GM12891 (cell line): ENCODE measurements at regions not wholly inside any gene's neighbourhood (a gene's known extent, or its start where the extent isn't known, plus 50 kb on each side); places are given as distances from the start of the nearest gene placed in this dataset.

Experiments
- PAX5 ChIP-seq: IDR thresholded peaks from 2 replicates; pipeline ENCODE4 v1.6.1; 2011; ENCODE audit warnings: low read length, moderate library complexity, mild to moderate bottlenecking; ENCODE audit not compliant: insufficient read depth, severe bottlenecking
- POLR2A ChIP-seq: IDR thresholded peaks from 2 replicates; pipeline ENCODE4 v1.6.1; 2011; ENCODE audit warnings: low read depth, low read length, control low read depth
- POLR2AphosphoS5 ChIP-seq: IDR thresholded peaks from 2 replicates; pipeline ENCODE4 v1.6.1; 2011; ENCODE audit warnings: low read depth, low read length, control low read depth
- SPI1 ChIP-seq: IDR thresholded peaks from 2 replicates; pipeline ENCODE4 v1.6.1; 2011; ENCODE audit warnings: low read depth, low read length, control low read depth
- TAF1 ChIP-seq: IDR thresholded peaks from 2 replicates; pipeline ENCODE4 v1.6.1; 2011; ENCODE audit warnings: low read depth, low read length, control low read depth

DNA sequence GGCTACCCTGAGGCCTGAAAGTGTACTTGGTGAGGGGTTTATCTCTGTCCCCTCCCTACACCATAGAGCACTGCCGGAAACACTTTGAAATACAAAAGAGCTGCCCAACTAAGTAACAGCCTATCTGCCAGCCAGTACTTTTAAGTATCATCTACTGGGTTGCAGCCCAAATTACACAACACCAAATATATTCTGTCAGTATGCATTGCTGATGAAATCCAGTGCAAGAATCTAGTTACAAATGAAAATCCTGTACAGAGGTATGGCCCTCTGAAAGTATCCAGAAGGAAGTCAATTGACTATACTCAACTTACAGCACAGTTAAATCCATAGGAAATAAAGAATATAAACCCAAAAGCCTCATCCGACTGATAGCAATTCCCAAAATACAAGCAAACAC is 280.8 kb downstream of the CCDC85A start:
- TF ChIP-seq POLR2A = no peak
- no peak for TF ChIP-seq POLR2AphosphoS5
- TF ChIP-seq TAF1 = no peak
- no peak for TF ChIP-seq PAX5
- TF ChIP-seq SPI1 = no peak
